Thymus (tissue), 11 donors: ENCODE measurements at regions not wholly inside any gene's neighbourhood (a gene's known extent, or its start where the extent isn't known, plus 50 kb on each side); places are given as distances from the start of the nearest gene placed in this dataset.

Experiments used
- DNase-seq, 9 donors: peaks; one replicate each; pipeline ENCODE4 v3.0.0-alpha.2; 2013; ENCODE audit warnings: low spot score in 9 of 9, low read depth in 6 of 9, missing footprints in 1 of 9
- H3K27ac ChIP-seq, 2 donors: one replicate each; pipeline ENCODE4 v1.5.1; 2013; ENCODE audit warnings: control low read depth in 1 of 2, low read depth in 1 of 2, low read length in 1 of 2, mild to moderate bottlenecking in 1 of 2, moderate library complexity in 1 of 2
- H3K27me3 ChIP-seq, 2 donors: one replicate each; pipeline ENCODE4 v1.5.1; 2013; ENCODE audit warnings: low read length in 1 of 2; ENCODE audit not compliant: control insufficient read depth in 2 of 2, insufficient read depth in 1 of 2
- H3K36me3 ChIP-seq, 2 donors: one replicate each; pipeline ENCODE4 v1.5.1; 2013; ENCODE audit warnings: low read length in 1 of 2, mild to moderate bottlenecking in 1 of 2, moderate library complexity in 1 of 2; ENCODE audit not compliant: control insufficient read depth in 2 of 2, insufficient read depth in 2 of 2
- H3K4me1 ChIP-seq, 2 donors: one replicate each; pipeline ENCODE4 v1.5.1; 2013; ENCODE audit warnings: low read length in 2 of 2; ENCODE audit not compliant: control insufficient read depth in 2 of 2, insufficient read depth in 2 of 2
- H3K4me3 ChIP-seq, 2 donors: one replicate each; pipeline ENCODE4 v1.5.1; 2013; ENCODE audit warnings: low read length in 2 of 2, control low read depth in 1 of 2, mild to moderate bottlenecking in 1 of 2
- H3K9me3 ChIP-seq, 2 donors: one replicate each; pipeline ENCODE4 v1.5.1; 2013; ENCODE audit warnings: low read length in 1 of 2, mild to moderate bottlenecking in 1 of 2; ENCODE audit not compliant: control insufficient read depth in 2 of 2, insufficient read depth in 1 of 2
- WGBS: extraction: QIAGEN DNeasy Blood & Tissue Kit; methylation state at CpG from one replicate; pipeline ENCODE4 v1.1.7; 2013; 5-methylcytosine and 5-hydroxymethylcytosine counted together
- donor health status: healthy.

DNA sequence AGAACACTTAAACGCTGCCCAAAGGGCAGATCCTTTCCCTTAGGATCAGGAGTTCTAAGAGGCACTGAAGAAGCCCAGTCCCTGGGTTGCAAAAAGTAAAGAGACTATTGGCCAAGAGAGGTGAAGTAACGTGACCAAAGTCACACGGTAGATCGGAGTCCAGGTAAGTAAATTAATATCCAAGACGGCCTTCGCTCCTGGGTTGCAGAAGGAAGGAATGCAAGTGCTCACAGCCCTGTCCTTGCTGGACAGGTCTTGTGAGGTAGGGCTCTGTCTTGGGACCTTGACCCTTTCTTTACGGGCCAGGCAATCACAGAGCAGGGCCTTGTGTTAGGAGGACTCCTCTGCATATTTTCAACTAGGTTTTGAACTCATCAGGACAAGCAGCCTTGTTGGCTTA lies 243.7 kb upstream of the PDE10A start:
- Histone ChIP-seq H3K27ac (no peak overlapping the region), H3K27me3 (peaks cover 0 to 2% of the 10 kb centered on the region in 2 donors), H3K9me3 (no peaks in the 10 kb centered on the region), H3K4me3 (no peak overlapping the region), H3K4me1 (no peaks in the 10 kb centered on the region), H3K36me3 (no peaks in the 10 kb centered on the region)
- WGBS, result 95% methylated on average over 7 of the region's 7 CpGs
- DNase-seq, result no peak

DNA sequence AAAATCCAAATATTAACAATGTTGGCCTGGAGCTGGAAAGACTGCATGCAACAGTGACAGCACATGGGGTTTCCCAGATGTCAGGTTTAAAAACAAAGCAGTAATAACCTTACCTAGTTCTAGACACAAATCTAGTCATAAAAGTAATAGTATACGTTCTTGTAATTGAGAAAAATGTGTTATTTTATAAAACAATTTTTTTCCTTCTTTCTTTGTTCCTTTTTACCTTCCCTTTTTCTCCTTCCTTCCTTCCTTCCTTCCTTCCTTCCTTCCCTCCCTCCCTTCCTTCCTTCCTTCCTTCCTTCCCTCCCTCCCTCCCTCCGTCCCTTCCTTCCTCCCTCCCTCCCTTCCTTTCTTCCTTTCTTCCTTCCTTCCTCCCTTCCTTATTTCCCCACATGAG lies 242.7 kb upstream of the PDE10A start:
- Histone ChIP-seq H3K27ac (no peak overlapping the region), H3K36me3 (no peaks in the 10 kb centered on the region), H3K9me3 (no peaks in the 10 kb centered on the region), H3K4me3 (no peak overlapping the region), H3K4me1 (no peaks in the 10 kb centered on the region), H3K27me3 (peaks cover 0 to 2% of the 10 kb centered on the region in 2 donors)
- 93% methylated on average over 1 of the region's 2 CpGs for WGBS
- DNase-seq, result no peak

DNA sequence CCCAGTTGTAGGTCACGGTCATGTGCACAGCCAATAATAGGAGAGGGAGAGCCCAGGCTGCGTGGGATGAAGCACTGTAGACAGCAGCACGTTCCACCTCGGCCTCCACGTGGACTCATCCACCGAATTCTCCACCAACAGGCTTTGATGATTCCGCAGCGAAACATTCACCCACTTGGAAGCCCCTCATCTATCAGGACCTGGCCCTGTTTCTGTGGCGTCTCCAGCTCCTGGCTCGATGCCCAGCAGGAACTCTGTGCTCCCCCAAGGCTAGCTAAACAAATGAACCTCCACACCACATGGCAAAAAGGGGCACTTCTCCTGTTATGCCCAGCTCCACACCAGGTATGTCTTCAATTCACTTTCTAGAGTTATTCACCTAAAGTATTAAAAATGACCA lies 237.9 kb upstream of the PDE10A start:
- no peaks in the 10 kb centered on the region for H3K27me3 ChIP-seq
- H3K9me3 ChIP-seq, result no peaks in the 10 kb centered on the region
- H3K4me3 ChIP-seq, result no peak overlapping the region
- no peaks in the 10 kb centered on the region for H3K4me1 ChIP-seq
- no peak for DNase-seq
- H3K27ac ChIP-seq, result no peak overlapping the region
- 92% methylated on average over 10 of the region's 10 CpGs for WGBS
- no peaks in the 10 kb centered on the region for H3K36me3 ChIP-seq

DNA sequence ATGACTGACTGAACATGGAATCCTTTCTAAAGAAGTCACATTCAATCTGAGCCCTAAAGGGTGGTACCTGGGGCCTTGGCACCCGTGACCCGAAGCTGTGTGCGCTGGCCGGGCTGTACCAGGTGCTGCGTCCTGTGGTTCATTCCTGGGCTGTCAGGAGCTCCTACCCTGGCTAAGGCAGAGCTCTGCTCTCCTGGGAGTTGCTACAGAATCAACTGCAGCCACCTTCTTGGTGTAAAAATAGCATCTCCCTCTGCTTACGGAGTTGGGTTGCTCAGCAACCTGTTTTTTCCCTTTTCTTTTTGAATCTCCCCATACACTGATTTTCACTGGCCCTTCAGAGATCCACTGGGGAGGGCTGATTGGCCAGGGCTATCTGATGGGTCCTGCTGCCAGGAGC lies 236.6 kb upstream of the PDE10A start:
- no peaks in the 10 kb centered on the region for H3K36me3 ChIP-seq
- no peak for DNase-seq
- no peaks in the 10 kb centered on the region for H3K9me3 ChIP-seq
- no peaks in the 10 kb centered on the region for H3K4me1 ChIP-seq
- H3K27me3 ChIP-seq, result no peaks in the 10 kb centered on the region
- WGBS, result 73% methylated on average over 6 of the region's 6 CpGs
- H3K27ac ChIP-seq, result no peak overlapping the region
- H3K4me3 ChIP-seq, result no peak overlapping the region

DNA sequence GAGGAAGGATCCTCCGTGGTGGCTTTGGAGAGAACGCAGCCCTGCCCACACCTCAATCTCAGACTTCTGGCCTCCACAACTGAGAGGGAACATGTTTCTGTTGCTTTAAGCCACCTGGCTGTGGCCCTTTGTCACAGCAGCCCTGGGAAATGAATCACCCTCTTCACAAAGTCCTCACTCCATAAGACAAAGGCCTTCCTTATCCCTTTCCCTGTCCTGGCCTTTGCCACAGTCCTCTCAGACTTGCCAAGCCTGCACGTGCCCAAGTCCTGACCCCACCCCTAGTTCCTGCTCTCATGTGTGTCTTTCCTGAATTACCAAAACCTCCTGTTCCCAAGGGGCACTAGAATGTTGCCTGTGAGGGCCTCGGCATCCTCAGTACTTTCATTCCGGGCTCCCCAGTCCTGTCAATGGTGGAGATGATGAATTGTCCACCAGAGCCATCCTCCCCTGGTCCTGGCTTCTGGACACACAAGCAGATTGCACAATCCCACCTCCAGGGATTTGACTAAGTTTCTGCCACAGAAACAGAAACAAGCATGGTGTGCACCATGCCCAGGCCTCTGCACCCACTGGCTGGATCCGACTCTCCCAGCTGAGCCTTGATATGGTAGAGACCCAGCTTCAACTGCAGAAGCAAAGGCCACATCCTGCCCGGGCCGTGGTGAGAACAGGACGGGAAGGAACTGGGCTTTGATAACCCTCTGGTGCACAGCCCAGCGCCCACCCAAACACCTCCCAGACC lies 232.6 kb upstream of the PDE10A start:
- Histone ChIP-seq H3K4me3 (no peak overlapping the region), H3K9me3 (no peaks in the 10 kb centered on the region), H3K4me1 (no peaks in the 10 kb centered on the region), H3K36me3 (no peaks in the 10 kb centered on the region), H3K27ac (no peak overlapping the region), H3K27me3 (peaks cover 0 to 3% of the 10 kb centered on the region in 2 donors)
- no peak for DNase-seq
- 74% methylated on average over 10 of the region's 10 CpGs for WGBS

DNA sequence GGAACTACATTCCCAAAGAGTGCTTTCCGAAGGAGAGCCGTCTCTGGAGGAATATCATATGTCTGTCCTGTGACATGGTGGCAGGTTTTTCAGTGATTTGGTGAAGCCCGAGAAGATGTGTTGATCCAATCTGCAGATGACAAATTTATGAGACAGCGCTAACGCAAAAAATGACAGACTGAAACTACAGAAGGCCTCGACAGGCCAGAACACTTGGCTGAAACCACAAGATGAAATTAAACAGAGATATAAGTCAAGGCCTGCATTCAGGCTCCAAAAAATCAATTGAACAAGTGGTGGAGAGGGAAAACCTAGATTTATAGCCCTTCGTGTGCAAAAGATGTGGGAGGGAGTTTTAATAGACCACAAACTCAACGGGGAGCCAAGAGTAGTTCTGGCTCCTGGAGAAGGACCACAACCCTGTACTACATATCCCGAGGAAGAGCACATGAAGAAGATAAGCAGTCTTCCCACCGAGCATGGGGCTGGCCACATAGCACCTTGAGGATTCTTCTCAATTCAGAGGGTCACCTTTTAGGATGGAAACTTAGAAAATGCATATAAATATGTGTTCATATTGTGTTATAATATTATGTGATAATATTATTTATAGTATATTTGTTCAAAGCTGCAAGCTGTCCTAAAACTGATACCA lies 231.3 kb upstream of the PDE10A start:
- 80% methylated on average over 10 of the region's 10 CpGs for WGBS

DNA sequence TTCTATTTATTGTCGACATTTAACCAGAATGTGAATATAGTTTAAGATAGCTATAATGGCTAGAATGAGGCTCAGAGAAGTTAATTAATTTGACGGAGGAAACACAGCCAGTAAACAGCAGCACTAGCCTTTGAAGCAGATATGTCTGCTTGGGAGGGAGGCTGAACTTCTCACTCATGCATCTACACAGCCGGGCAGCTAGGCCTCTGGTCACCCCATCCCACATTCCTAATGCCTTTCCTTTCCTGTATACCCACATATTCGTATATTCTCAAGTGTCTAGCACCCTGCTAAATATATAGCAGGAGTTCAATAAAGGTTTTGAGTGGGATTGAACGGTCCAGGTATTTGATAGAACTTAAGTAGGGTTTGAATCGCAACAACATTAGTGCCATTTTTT lies 230.4 kb upstream of the PDE10A start:
- no peaks in the 10 kb centered on the region for H3K4me1 ChIP-seq
- WGBS, result 86% methylated on average over 6 of the region's 6 CpGs
- DNase-seq, result no peak

More for the DNA sequence above, 231.3 kb upstream of the PDE10A start:
- Histone ChIP-seq H3K27ac (no peak overlapping the region), H3K36me3 (no peaks in the 10 kb centered on the region), H3K27me3 (peaks cover 0 to 3% of the 10 kb centered on the region in 2 donors), H3K4me1 (no peaks in the 10 kb centered on the region), H3K4me3 (no peak overlapping the region), H3K9me3 (no peaks in the 10 kb centered on the region)
- DNase-seq, result no peak

DNA sequence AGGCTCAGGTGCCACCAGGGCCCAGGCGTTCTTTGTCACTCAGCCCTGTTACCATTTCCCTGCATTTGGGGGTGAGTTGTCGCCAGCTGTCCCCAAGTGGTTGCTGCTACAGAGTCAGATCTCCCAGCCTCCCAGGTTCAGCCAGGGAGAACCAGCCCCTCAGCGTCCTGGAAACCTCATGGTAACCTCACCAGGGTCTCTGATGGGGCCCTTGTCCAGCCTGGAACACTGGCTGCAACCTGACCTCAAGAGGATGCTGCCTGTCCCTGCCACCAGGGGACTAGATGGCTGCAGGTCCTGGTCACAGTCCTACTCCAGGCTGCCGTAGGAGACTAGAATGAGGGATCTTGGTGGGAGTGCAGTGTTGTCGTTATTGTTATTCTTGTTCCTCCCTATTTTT lies 228.3 kb upstream of the PDE10A start:
- no peaks in the 10 kb centered on the region for H3K9me3 ChIP-seq
- no peak overlapping the region for H3K4me3 ChIP-seq
- no peaks in the 10 kb centered on the region for H3K4me1 ChIP-seq
- H3K27ac ChIP-seq, result no peak overlapping the region
- 87% methylated on average over 5 of the region's 5 CpGs for WGBS
- H3K27me3 ChIP-seq, result peaks cover 0 to 3% of the 10 kb centered on the region in 2 donors
- DNase-seq, result no peak
- no peaks in the 10 kb centered on the region for H3K36me3 ChIP-seq

More for the DNA sequence above, 230.4 kb upstream of the PDE10A start:
- H3K27ac ChIP-seq, result no peak overlapping the region
- H3K9me3 ChIP-seq, result no peaks in the 10 kb centered on the region
- H3K4me3 ChIP-seq, result no peak overlapping the region
- H3K27me3 ChIP-seq, result peaks cover 0 to 3% of the 10 kb centered on the region in 2 donors
- no peaks in the 10 kb centered on the region for H3K36me3 ChIP-seq

DNA sequence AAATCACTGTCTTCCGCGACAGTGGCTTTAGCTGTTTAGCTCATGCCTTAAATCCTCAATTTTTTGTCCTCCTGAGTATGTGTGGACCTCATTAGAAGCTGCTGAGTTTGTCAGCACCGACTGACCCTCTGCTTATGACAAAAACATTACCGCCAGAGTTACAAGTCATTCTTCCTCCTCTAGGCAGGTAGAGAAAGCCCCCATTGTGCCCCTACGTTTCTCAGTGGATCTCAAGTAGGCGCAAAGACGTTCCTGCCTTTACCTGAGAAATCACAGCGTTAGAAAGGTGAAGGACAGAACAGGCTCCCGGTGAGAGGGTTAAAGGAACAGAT lies 227.3 kb upstream of the PDE10A start:
- H3K4me3 ChIP-seq, result no peak overlapping the region
- H3K27ac ChIP-seq, result no peak overlapping the region
- WGBS, result 52% methylated on average over 9 of the region's 9 CpGs
- no peaks in the 10 kb centered on the region for H3K9me3 ChIP-seq
- H3K4me1 ChIP-seq, result no peaks in the 10 kb centered on the region
- H3K27me3 ChIP-seq, result peaks cover 0 to 3% of the 10 kb centered on the region in 2 donors
- no peaks in the 10 kb centered on the region for H3K36me3 ChIP-seq
- DNase-seq, result no peak
